Prostate gland (tissue), 2 donors: ENCODE measurements at regions not wholly inside any gene's neighbourhood (a gene's known extent, or its start where the extent isn't known, plus 50 kb on each side); places are given as distances from the start of the nearest gene placed in this dataset.
A peak's percentile ranks its signal among the peaks of the same experiment; 100 is the strongest.
"Not testable (repeated sequence)": the region's sequence is repeated elsewhere in the genome, so short reads cannot be mapped to it uniquely, and the experiment has no call there.

ENCODE experiments used
- DNase-seq: peaks from one replicate; pipeline ENCODE4 v3.0.0-alpha.2; 2019; ENCODE audit warnings: low spot score
- H3K27ac ChIP-seq, 2 donors: fragments of 200-600 bp; sonication (generic); 2 replicates each; pipeline ENCODE4 v1.5.1; 2017 to 2019
- H3K27me3 ChIP-seq: fragments of 200-600 bp; sonication (generic); replicated peaks from 2 replicates; pipeline ENCODE4 v1.5.1; 2019; ENCODE audit not compliant: insufficient read depth
- H3K36me3 ChIP-seq, 2 donors: fragments of 200-600 bp; sonication (generic); 1 replicate in 1 of 2; 2 replicates in 1 of 2; pipeline versions ENCODE4 v1.5.1 to v1.8.1; 2017 to 2019
- H3K4me1 ChIP-seq: fragments of 200-600 bp; sonication (generic); replicated peaks from 2 replicates; pipeline ENCODE4 v1.5.1; 2019
- H3K4me3 ChIP-seq, 2 donors: fragments of 200-600 bp; sonication (generic); 2 replicates each; pipeline ENCODE4 v1.5.1; 2017 to 2019
- H3K9me3 ChIP-seq: fragments of 200-600 bp; sonication (generic); 2 replicates; pipeline ENCODE4 v1.5.1; 2017
- POLR2A ChIP-seq: fragments of 450-650 bp; IDR thresholded peaks from one replicate; pipeline ENCODE4 v1.6.1; 2016; ENCODE audit warnings: antibody characterized with exemption, mild to moderate bottlenecking
- POLR2AphosphoS5 ChIP-seq: sonication (generic); formaldehyde crosslinking; IDR thresholded peaks from one replicate; pipeline ENCODE4 v1.6.1; 2017; ENCODE audit warnings: antibody characterized with exemption
- WGBS: methylation state at CpG from one replicate; pipeline ENCODE4 v1.1.5; 2018; 5-methylcytosine and 5-hydroxymethylcytosine counted together
- intact Hi-C: fragments of 100-400 bp; cut with DNase I; formaldehyde crosslinking; loops from one replicate; pipeline ENCODE4 v1.14.2; 2022
- TF ChIP-seq, protein P1 (sequence below), 4 experiments: fragments of 200-600 bp in 2 of 4; fragments of 450-650 bp in 2 of 4; sonication (generic) in 2 of 4; IDR thresholded peaks; 1 replicate in 3 of 4; 2 replicates in 1 of 4; pipeline ENCODE4 v1.5.1; 2016 to 2019; ENCODE audit warnings: antibody characterized with exemption in 4 of 4, mild to moderate bottlenecking in 2 of 4, moderate library complexity in 2 of 4

- Histone ChIP-seq H3K27me3 (peaks cover 4% of the 10 kb centered on the region), H3K36me3 (no peaks in the 10 kb centered on the region), H3K4me3 (no peak overlapping the region), H3K27ac (no peak overlapping the region), H3K9me3 (no peaks in the 10 kb centered on the region), H3K4me1 (no peaks in the 10 kb centered on the region)
- TF ChIP-seq, protein P1, sequence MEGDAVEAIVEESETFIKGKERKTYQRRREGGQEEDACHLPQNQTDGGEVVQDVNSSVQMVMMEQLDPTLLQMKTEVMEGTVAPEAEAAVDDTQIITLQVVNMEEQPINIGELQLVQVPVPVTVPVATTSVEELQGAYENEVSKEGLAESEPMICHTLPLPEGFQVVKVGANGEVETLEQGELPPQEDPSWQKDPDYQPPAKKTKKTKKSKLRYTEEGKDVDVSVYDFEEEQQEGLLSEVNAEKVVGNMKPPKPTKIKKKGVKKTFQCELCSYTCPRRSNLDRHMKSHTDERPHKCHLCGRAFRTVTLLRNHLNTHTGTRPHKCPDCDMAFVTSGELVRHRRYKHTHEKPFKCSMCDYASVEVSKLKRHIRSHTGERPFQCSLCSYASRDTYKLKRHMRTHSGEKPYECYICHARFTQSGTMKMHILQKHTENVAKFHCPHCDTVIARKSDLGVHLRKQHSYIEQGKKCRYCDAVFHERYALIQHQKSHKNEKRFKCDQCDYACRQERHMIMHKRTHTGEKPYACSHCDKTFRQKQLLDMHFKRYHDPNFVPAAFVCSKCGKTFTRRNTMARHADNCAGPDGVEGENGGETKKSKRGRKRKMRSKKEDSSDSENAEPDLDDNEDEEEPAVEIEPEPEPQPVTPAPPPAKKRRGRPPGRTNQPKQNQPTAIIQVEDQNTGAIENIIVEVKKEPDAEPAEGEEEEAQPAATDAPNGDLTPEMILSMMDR (IDR thresholded peaks at IDR 0.05): no peak
- TF ChIP-seq POLR2A (no peak), POLR2AphosphoS5 (no peak)
- intact Hi-C loops: no loop called here
- no peak for DNase-seq
- WGBS: 27% methylated on average over 40 of the region's 40 CpGs
Observed at GRCh38 chr20:29408034-29408695, 1849.3 kb upstream of the DEFB115 start.

DNA sequence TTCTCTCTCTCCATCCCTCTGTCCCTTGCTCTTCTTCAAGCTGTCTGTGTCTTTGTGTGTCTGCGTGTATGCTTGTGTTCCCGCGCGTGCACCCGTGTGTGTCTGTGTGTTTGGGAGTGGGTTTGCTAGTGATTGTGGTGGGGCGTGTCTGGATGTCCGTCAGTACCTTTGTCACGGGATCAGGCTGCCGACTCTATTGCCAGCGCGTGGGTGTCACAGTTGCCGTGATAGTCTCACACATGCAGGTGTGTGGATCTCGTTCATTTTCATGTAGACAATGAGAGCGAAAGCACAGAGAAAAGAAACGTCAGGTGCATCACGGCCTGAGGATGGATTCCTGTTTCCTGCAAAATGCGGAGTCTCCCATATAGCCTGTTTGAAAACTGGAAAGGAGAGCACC is 1848.8 kb upstream of the DEFB115 start:
- intact Hi-C loops, H3K4me3 ChIP-seq, H3K27me3 ChIP-seq, H3K4me1 ChIP-seq, H3K9me3 ChIP-seq, H3K27ac ChIP-seq, H3K36me3 ChIP-seq, DNase-seq: not testable (repeated sequence)
- whole genome bisulfite sequencing: 46% methylated on average over 17 of the region's 17 CpGs

GRCh38 chr20:29409160-29409689 is 1848.2 kb upstream of the DEFB115 start:
- H3K27me3 ChIP-seq, H3K36me3 ChIP-seq, H3K9me3 ChIP-seq, H3K4me1 ChIP-seq, H3K4me3 ChIP-seq, intact Hi-C loops, DNase-seq, H3K27ac ChIP-seq: not testable (repeated sequence)
- 36% methylated on average over 26 of the region's 26 CpGs for WGBS

DNA sequence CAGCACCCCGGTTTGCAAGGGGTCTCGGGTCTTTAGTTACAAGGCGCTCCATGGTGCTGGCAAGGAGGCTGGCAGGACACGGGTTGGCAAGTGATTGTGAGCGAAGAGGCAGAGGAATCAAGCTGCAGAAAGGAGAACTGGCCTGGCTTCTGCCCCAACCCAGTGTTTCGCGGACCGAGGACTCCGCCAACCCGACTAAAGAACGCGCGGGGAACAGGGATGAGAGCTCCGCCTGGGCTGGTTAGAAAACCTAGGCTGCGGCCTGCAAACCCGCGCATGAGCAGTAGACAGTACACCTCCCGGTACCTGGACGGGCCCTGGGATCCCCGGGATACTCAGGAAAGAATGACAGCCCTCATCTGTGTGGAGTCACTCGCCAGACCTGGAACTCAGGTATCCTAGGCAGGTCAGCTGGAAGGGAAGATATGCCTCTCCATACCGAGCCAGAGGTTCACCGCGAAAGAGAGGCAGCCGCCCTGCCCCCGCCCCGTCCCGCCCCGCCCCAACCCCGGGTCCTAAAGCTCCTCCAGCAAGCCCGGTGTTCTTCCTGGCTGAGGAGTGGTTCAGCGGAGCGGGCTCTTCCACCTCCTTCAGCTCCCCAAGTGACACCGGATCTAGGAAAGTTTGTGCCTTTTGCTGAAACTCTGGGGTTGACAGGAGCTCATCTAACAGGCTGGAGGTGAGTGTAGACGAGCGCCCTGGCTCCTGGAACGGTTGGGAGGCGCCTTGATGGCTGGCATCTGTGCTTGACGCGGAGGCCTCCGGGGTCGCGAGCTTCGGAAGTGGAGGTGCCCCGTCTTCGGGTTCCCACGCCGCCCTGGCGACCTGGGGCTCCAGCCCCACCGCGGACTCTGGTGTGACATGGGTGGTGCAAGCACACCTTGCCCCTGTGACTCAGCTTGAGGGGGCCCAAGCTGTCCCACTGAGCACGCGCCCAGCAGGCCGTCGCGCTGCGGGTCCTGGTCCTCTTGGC is 1847.3 kb upstream of the DEFB115 start:
- 23% methylated on average over 55 of the region's 57 CpGs for WGBS
- Histone ChIP-seq H3K27ac (no peak overlapping the region), H3K27me3 (peaks cover 4% of the 10 kb centered on the region), H3K9me3 (no peaks in the 10 kb centered on the region), H3K4me1 (no peaks in the 10 kb centered on the region), H3K4me3 (peak overlapping the region in 1 of 2 donors; percentile 12), H3K36me3 (no peaks in the 10 kb centered on the region)
- TF ChIP-seq POLR2AphosphoS5: no peak
- TF ChIP-seq, protein P1 (IDR thresholded peaks at IDR 0.05): no peak
- TF ChIP-seq POLR2A: no peak
- DNase-seq: no peak
- intact Hi-C loops: no loop called here

GRCh38 chr20:29410806-29411457 is 1846.5 kb upstream of the DEFB115 start:
- intact Hi-C loops: no loop called here
- TF ChIP-seq POLR2A (no peak), POLR2AphosphoS5 (no peak)
- TF ChIP-seq, protein P1 (IDR thresholded peaks at IDR 0.05): no peak
- 31% methylated on average over 44 of the region's 44 CpGs for WGBS
- H3K27me3 ChIP-seq: peaks cover 4% of the 10 kb centered on the region
- no peak overlapping the region for H3K27ac ChIP-seq
- DNase-seq: no peak
- no peaks in the 10 kb centered on the region for H3K4me1 ChIP-seq
- no peaks in the 10 kb centered on the region for H3K9me3 ChIP-seq
- H3K36me3 ChIP-seq: no peaks in the 10 kb centered on the region
- H3K4me3 ChIP-seq: peak overlapping the region in 1 of 2 donors; percentile 12

DNA sequence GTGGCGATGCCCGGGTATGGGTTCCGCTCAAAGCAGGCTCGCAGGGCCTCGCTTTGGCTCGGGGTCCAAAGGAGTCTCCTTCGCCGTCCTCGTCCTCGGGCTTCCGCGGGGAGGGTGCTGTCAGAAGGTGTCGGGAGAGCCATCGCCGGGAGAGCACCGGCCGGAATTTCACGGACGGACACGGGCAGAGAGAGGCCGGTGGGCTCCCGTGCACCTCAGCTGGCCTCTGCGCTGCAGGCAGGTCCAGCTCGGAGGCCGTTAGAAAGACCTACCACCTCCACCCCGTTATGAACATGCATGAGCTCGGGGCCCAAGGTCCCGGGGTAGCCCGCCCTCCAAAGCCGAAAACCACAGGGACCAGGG is 1846.0 kb upstream of the DEFB115 start:
- intact Hi-C loops, H3K4me1 ChIP-seq, H3K9me3 ChIP-seq, H3K36me3 ChIP-seq, DNase-seq, H3K27me3 ChIP-seq, H3K27ac ChIP-seq: not testable (repeated sequence)
- whole genome bisulfite sequencing: 38% methylated on average over 30 of the region's 30 CpGs
- peak overlapping the region in 1 of 2 donors; percentile 7 for H3K4me3 ChIP-seq
